WTC11 (cell line): ENCODE measurements at regions not wholly inside any gene's neighbourhood (a gene's known extent, or its start where the extent isn't known, plus 50 kb on each side); places are given as distances from the start of the nearest gene placed in this dataset.

Experiments
- ATAC-seq: fragments of 200-7000 bp; cut with Tn5 transposase; 2 replicates; pipeline ENCODE4 v1.10.0; 2021; ENCODE audit warnings: mild to moderate bottlenecking, moderate library complexity
- CTCF ChIA-PET: fragments of 300-600 bp; sonication (Branson Sonifier 250); formaldehyde crosslinking; loops from one replicate; lab custom pipeline; 2021; ENCODE audit warnings: antibody characterized with exemption; lab: Charles Lee
- POLR2A ChIA-PET: fragments of 350-600 bp; sonication (Branson Sonifier 250); formaldehyde crosslinking; loops from one replicate; lab custom pipeline; 2021; ENCODE audit warnings: antibody characterized with exemption; lab: Charles Lee
- DNase-seq: peaks from one replicate; pipeline ENCODE4 v3.0.0; 2021; ENCODE audit warnings: low spot score
- H3K27ac Mint-ChIP-seq: 2 replicates; pipeline ENCODE4 v1.8.0; 2021; ENCODE audit warnings: mixed read lengths
- H3K27me3 Mint-ChIP-seq: 2 replicates; pipeline ENCODE4 v1.8.0; 2021; ENCODE audit warnings: low read depth, mild to moderate bottlenecking, moderate library complexity, mixed read lengths
- H3K36me3 Mint-ChIP-seq: 2 replicates; pipeline ENCODE4 v1.8.0; 2021; ENCODE audit warnings: mixed read lengths
- H3K4me1 Mint-ChIP-seq: 2 replicates; pipeline ENCODE4 v1.8.0; 2022; ENCODE audit warnings: mixed read lengths
- H3K4me3 Mint-ChIP-seq: 2 replicates; pipeline ENCODE4 v1.8.0; 2021; ENCODE audit warnings: mild to moderate bottlenecking, moderate library complexity, mixed read lengths
- H3K9me3 Mint-ChIP-seq: 2 replicates; pipeline ENCODE4 v1.8.0; 2021; ENCODE audit warnings: mixed read lengths
- CREB1 ChIP-seq: sonication (generic); formaldehyde crosslinking; IDR thresholded peaks from 2 replicates; pipeline ENCODE4 v1.8.0; 2023; ENCODE audit warnings: mild to moderate bottlenecking, missing genetic modification reagents
- GRHL2 ChIP-seq: fragments of 250-450 bp; sonication (Bioruptor Pico); IDR thresholded peaks from 2 replicates; pipeline ENCODE4 v1.8.0; 2022; ENCODE audit warnings: mild to moderate bottlenecking, moderate library complexity; ENCODE audit not compliant: insufficient replicate concordance, severe bottlenecking
- HMGA2 ChIP-seq: fragments of 250-450 bp; sonication (Bioruptor Pico); IDR thresholded peaks from 2 replicates; pipeline ENCODE4 v1.4.0; 2021; ENCODE audit warnings: mild to moderate bottlenecking, moderate library complexity
- MXD4 ChIP-seq: fragments of 250-450 bp; sonication (Bioruptor Pico); IDR thresholded peaks from 2 replicates; pipeline ENCODE4 v1.8.0; 2021; ENCODE audit warnings: mild to moderate bottlenecking, moderate library complexity, borderline replicate concordance
- NFATC4 ChIP-seq: fragments of 250-450 bp; sonication (Bioruptor Pico); IDR thresholded peaks from 2 replicates; pipeline ENCODE4 v1.9.0; 2021; ENCODE audit warnings: mild to moderate bottlenecking
- NFE2L1 ChIP-seq: sonication (generic); formaldehyde crosslinking; IDR thresholded peaks from 2 replicates; pipeline ENCODE4 v1.8.1; 2023; ENCODE audit warnings: missing genetic modification reagents
- NFYB ChIP-seq: sonication (generic); formaldehyde crosslinking; conservative IDR thresholded peaks from 2 replicates; pipeline ENCODE4 v1.8.0; 2022; ENCODE audit warnings: low read depth, missing genetic modification reagents
- NR1H2 ChIP-seq: sonication (generic); formaldehyde crosslinking; IDR thresholded peaks from 2 replicates; pipeline ENCODE4 v1.9.0; 2021; ENCODE audit warnings: mild to moderate bottlenecking, moderate library complexity, missing genetic modification reagents
- PRRX2 ChIP-seq: fragments of 250-450 bp; sonication (Bioruptor Pico); IDR thresholded peaks from 2 replicates; pipeline ENCODE4 v1.8.0; 2021; ENCODE audit warnings: mild to moderate bottlenecking
- SMAD3 ChIP-seq: sonication (generic); formaldehyde crosslinking; IDR thresholded peaks from 2 replicates; pipeline ENCODE4 v1.8.0; 2022; ENCODE audit warnings: missing genetic modification reagents, mild to moderate bottlenecking, borderline replicate concordance
- SP1 ChIP-seq: sonication (generic); formaldehyde crosslinking; conservative IDR thresholded peaks from 2 replicates; pipeline ENCODE4 v1.8.1; 2022; ENCODE audit warnings: missing genetic modification reagents
- TCF7 ChIP-seq: sonication (generic); formaldehyde crosslinking; IDR thresholded peaks from 2 replicates; pipeline ENCODE4 v1.8.0; 2022; ENCODE audit warnings: mild to moderate bottlenecking, low read depth, missing genetic modification reagents, moderate library complexity
- ZNF317 ChIP-seq: sonication (generic); formaldehyde crosslinking; IDR thresholded peaks from 2 replicates; pipeline ENCODE4 v1.8.1; 2023; ENCODE audit warnings: low read depth, mild to moderate bottlenecking, moderate library complexity, missing genetic modification reagents, borderline replicate concordance
- ZNF396 ChIP-seq: fragments of 250-450 bp; sonication (Bioruptor Pico); IDR thresholded peaks from 2 replicates; pipeline ENCODE4 v1.8.0; 2021; ENCODE audit warnings: mild to moderate bottlenecking, moderate library complexity, borderline replicate concordance
- ZNF416 ChIP-seq: fragments of 250-450 bp; sonication (Bioruptor Pico); IDR thresholded peaks from 2 replicates; pipeline ENCODE4 v1.9.0; 2021; ENCODE audit warnings: mild to moderate bottlenecking, inconsistent platforms
- ZNF423 ChIP-seq: fragments of 250-450 bp; sonication (Bioruptor Pico); IDR thresholded peaks from 2 replicates; pipeline ENCODE4 v2.1.2; 2022; ENCODE audit warnings: mild to moderate bottlenecking, moderate library complexity
- TF ChIP-seq, protein P1 (sequence below): sonication (generic); formaldehyde crosslinking; IDR thresholded peaks from 2 replicates; pipeline ENCODE4 v1.8.1; 2023; ENCODE audit warnings: mild to moderate bottlenecking, moderate library complexity, missing genetic modification reagents
- TF ChIP-seq, protein P2 (sequence below): fragments of 250-450 bp; sonication (Bioruptor Pico); conservative IDR thresholded peaks from 2 replicates; pipeline ENCODE4 v1.9.0; 2021; ENCODE audit warnings: mild to moderate bottlenecking
- TF ChIP-seq, protein P3 (sequence below): sonication (generic); formaldehyde crosslinking; IDR thresholded peaks from 2 replicates; pipeline ENCODE4 v1.8.0; 2023; ENCODE audit warnings: mild to moderate bottlenecking, missing genetic modification reagents
- TF ChIP-seq, protein P4 (sequence below): fragments of 250-450 bp; sonication (Bioruptor Pico); IDR thresholded peaks from 2 replicates; pipeline ENCODE4 v1.9.0; 2021; ENCODE audit warnings: mild to moderate bottlenecking
- TF ChIP-seq, protein P5 (sequence below): sonication (generic); formaldehyde crosslinking; IDR thresholded peaks from 2 replicates; pipeline ENCODE4 v1.8.1; 2023; ENCODE audit warnings: mild to moderate bottlenecking, missing genetic modification reagents
- TF ChIP-seq, protein P6 (sequence below): sonication (generic); formaldehyde crosslinking; IDR thresholded peaks from 2 replicates; pipeline ENCODE4 v1.8.1; 2023; ENCODE audit warnings: mild to moderate bottlenecking, missing genetic modification reagents

DNA sequence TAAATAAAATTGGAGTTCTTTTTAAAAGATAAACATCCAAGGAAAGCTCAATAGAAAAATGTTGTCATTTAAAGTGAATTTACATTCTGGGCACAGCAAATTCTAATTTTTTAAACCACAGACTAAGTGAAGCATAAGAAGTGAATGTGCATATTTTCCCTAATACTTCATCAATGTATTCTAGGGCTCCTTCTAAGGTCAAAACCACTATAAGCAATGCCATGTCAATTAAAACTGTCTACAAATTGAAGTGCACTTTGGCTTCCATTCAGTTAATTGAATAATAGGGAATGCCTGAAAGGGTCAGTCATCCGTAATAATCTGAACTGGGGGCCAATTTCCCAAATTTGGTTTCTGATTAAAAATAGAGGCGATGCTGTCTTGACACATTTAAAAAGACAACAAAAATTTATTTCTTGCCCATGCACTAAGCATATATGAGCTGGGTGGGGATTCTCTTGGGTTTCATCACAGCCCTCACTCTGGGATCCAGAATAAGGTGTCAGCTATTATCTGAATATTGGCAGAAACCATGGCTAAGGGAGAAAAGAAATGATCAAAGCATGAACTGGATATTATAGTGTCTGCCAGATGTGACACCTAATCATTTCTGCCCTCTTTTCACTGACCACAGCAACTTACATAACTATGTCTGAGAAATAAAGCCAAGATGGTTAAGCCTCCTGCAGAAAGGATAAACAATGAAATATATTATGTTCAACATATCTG lies 660.6 kb upstream of the B3GALT2 start (continued):
- TF ChIP-seq, protein P1, sequence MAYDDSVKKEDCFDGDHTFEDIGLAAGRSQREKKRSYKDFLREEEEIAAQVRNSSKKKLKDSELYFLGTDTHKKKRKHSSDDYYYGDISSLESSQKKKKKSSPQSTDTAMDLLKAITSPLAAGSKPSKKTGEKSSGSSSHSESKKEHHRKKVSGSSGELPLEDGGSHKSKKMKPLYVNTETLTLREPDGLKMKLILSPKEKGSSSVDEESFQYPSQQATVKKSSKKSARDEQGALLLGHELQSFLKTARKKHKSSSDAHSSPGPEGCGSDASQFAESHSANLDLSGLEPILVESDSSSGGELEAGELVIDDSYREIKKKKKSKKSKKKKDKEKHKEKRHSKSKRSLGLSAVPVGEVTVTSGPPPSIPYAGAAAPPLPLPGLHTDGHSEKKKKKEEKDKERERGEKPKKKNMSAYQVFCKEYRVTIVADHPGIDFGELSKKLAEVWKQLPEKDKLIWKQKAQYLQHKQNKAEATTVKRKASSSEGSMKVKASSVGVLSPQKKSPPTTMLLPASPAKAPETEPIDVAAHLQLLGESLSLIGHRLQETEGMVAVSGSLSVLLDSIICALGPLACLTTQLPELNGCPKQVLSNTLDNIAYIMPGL (CRISPR knock-in tag) = no peak
- TF ChIP-seq CREB1 (CRISPR knock-in tag) (no peak), MXD4 (CRISPR knock-in tag) (no peak)
- TF ChIP-seq, protein P2, sequence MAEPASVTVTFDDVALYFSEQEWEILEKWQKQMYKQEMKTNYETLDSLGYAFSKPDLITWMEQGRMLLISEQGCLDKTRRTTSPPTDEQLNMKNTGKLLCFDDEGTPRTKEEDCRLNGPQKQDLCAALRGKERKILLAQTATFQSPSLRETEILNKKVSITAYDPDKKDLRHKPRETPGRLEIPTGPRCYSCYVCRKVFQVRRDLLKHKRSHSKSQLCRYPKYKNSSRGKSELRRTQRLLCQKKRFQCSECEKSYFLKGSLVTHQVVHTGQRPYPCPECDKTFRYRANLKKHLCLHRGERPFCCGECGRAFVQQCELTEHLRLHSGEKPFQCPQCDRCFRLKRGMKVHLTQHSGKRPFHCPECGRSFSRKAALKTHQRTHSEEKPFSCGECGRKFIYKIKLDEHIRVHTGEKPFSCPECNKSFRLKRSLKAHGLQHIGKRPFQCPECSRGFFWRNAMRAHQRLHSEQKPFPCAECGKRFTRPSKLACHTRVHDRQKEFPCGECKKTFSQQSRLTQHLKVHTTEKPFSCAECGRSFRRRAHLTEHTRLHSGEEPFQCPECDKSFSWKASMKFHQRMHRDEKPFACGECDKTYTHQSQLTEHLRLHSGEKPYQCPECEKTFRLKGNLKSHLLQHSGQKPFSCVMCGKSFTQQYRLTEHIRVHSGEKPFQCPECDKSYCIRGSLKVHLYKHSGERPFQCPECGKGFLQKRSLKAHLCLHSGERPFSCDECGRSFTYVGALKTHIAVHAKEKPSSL (CRISPR knock-in tag) = no peak

DNA sequence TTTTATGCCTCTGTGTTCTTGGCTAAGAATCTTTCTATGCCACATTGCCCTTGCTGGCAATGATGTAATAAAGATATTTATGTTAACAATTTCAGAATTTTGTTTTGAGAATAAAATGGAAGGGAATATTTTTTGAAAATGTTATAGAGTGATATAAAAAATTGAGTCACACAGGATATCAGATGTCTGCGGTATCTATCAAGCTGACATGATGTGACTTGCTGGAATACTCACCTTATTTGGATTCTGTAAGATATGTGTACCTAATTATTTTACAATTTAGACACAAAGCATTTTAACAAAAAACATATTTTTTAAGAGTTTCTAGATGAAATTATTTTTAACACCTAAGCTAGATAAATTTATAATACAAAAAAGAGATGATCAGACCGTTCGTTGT lies 660.0 kb upstream of the B3GALT2 start:
- Mint-ChIP-seq H3K36me3 (no peaks in the 10 kb centered on the region), H3K4me1 (peaks cover 3% of the 10 kb centered on the region; the same call in 1 of the 2 replicates), H3K27ac (no peak overlapping the region), H3K4me3 (no peak overlapping the region), H3K27me3 (no peaks in the 10 kb centered on the region), H3K9me3 (peaks cover 9% of the 10 kb centered on the region)
- no peak for DNase-seq
- CTCF ChIA-PET = no interaction called here
- no peak for TF ChIP-seq NR1H2
- TF ChIP-seq NFYB (CRISPR knock-in tag) = no peak
- TF ChIP-seq ZNF396 (CRISPR knock-in tag) = no peak
- TF ChIP-seq, protein P3, sequence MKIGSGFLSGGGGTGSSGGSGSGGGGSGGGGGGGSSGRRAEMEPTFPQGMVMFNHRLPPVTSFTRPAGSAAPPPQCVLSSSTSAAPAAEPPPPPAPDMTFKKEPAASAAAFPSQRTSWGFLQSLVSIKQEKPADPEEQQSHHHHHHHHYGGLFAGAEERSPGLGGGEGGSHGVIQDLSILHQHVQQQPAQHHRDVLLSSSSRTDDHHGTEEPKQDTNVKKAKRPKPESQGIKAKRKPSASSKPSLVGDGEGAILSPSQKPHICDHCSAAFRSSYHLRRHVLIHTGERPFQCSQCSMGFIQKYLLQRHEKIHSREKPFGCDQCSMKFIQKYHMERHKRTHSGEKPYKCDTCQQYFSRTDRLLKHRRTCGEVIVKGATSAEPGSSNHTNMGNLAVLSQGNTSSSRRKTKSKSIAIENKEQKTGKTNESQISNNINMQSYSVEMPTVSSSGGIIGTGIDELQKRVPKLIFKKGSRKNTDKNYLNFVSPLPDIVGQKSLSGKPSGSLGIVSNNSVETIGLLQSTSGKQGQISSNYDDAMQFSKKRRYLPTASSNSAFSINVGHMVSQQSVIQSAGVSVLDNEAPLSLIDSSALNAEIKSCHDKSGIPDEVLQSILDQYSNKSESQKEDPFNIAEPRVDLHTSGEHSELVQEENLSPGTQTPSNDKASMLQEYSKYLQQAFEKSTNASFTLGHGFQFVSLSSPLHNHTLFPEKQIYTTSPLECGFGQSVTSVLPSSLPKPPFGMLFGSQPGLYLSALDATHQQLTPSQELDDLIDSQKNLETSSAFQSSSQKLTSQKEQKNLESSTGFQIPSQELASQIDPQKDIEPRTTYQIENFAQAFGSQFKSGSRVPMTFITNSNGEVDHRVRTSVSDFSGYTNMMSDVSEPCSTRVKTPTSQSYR (CRISPR knock-in tag) = no peak
- no peak for TF ChIP-seq GRHL2 (CRISPR knock-in tag)
- TF ChIP-seq, protein P4, sequence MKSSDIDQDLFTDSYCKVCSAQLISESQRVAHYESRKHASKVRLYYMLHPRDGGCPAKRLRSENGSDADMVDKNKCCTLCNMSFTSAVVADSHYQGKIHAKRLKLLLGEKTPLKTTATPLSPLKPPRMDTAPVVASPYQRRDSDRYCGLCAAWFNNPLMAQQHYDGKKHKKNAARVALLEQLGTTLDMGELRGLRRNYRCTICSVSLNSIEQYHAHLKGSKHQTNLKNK = no peak
- TF ChIP-seq PRRX2 (CRISPR knock-in tag) = no peak
- TF ChIP-seq ZNF423 (CRISPR knock-in tag) = no peak
- TF ChIP-seq SMAD3 (CRISPR knock-in tag) = no peak
- POLR2A ChIA-PET = no interaction called here
- ATAC-seq = no peak

DNA sequence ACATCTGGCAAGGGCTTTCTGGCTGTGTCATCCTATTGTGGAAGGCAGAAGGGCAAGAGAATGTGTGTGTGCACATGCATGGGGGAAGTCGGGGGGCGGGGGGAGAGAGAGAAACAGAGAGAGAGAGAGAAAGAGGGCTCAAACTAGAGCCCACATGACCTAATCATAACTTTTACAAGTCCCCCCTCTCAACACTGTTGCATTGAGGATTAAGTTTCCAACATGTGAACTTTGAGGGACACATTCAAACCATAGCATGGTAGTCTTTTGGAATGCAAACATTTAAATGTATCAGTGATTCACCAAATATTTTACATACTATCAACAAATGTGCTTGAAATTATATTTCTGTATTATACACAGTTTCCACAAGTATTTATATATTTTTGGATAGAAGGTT lies 655.4 kb upstream of the B3GALT2 start:
- H3K27me3 Mint-ChIP-seq = no peaks in the 10 kb centered on the region
- H3K4me3 Mint-ChIP-seq = no peak overlapping the region
- no peak for DNase-seq
- no peak for ATAC-seq
- ChIA-PET POLR2A (no interaction called here), CTCF (no interaction called here)
- H3K9me3 Mint-ChIP-seq = peaks cover 9% of the 10 kb centered on the region
- H3K27ac Mint-ChIP-seq = no peak overlapping the region
- no peaks in the 10 kb centered on the region; the same call in 1 of the 2 replicates for H3K4me1 Mint-ChIP-seq
- no peaks in the 10 kb centered on the region for H3K36me3 Mint-ChIP-seq
- TF ChIP-seq NFE2L1 (no peak), ZNF416 (CRISPR knock-in tag) (no peak), HMGA2 (no peak), TCF7 (CRISPR knock-in tag) (no peak), SP1 (CRISPR knock-in tag) (no peak), ZNF317 (no peak), NFATC4 (no peak)
- TF ChIP-seq, protein P5, sequence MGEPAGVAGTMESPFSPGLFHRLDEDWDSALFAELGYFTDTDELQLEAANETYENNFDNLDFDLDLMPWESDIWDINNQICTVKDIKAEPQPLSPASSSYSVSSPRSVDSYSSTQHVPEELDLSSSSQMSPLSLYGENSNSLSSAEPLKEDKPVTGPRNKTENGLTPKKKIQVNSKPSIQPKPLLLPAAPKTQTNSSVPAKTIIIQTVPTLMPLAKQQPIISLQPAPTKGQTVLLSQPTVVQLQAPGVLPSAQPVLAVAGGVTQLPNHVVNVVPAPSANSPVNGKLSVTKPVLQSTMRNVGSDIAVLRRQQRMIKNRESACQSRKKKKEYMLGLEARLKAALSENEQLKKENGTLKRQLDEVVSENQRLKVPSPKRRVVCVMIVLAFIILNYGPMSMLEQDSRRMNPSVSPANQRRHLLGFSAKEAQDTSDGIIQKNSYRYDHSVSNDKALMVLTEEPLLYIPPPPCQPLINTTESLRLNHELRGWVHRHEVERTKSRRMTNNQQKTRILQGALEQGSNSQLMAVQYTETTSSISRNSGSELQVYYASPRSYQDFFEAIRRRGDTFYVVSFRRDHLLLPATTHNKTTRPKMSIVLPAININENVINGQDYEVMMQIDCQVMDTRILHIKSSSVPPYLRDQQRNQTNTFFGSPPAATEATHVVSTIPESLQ (CRISPR knock-in tag) = no peak
- TF ChIP-seq, protein P1 (CRISPR knock-in tag) = no peak
- TF ChIP-seq, protein P6, sequence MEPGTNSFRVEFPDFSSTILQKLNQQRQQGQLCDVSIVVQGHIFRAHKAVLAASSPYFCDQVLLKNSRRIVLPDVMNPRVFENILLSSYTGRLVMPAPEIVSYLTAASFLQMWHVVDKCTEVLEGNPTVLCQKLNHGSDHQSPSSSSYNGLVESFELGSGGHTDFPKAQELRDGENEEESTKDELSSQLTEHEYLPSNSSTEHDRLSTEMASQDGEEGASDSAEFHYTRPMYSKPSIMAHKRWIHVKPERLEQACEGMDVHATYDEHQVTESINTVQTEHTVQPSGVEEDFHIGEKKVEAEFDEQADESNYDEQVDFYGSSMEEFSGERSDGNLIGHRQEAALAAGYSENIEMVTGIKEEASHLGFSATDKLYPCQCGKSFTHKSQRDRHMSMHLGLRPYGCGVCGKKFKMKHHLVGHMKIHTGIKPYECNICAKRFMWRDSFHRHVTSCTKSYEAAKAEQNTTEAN (CRISPR knock-in tag) = no peak
